ENCODE measurements at regions not wholly inside any gene's neighbourhood (a gene's known extent, or its start where the extent isn't known, plus 50 kb on each side); places are given as distances from the start of the nearest gene placed in this dataset.

DNA sequence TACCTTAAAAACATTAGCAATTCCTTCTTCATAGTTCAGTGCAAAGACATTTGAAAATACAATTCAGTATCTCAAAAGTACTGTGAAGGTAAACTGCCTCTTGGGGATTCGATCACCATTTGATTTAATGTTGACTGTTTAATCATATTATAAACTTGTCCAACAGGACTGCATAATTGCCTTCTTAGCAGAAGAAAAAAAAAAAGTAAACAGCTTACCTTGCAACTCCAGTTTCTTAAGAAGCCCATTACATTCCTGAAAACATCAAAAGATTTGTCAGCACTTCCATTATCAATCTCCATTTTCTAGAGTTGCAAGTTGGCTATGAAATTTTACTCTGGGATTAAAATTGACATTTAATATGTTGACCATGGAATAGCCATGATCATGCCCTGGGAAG, 1154.6 kb downstream of the OLFM4 start (continued):
- TF ChIP-seq, protein P1, sequence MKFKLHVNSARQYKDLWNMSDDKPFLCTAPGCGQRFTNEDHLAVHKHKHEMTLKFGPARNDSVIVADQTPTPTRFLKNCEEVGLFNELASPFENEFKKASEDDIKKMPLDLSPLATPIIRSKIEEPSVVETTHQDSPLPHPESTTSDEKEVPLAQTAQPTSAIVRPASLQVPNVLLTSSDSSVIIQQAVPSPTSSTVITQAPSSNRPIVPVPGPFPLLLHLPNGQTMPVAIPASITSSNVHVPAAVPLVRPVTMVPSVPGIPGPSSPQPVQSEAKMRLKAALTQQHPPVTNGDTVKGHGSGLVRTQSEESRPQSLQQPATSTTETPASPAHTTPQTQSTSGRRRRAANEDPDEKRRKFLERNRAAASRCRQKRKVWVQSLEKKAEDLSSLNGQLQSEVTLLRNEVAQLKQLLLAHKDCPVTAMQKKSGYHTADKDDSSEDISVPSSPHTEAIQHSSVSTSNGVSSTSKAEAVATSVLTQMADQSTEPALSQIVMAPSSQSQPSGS (IDR thresholded peaks at IDR 0.05; ENCODE audit: low read length) = no peak
- TF ChIP-seq ZNF274 (IDR thresholded peaks at IDR 0.05; ENCODE audit: borderline replicate concordance, extremely low read depth, low read length) (no peak), CREB1 (IDR thresholded peaks at IDR 0.05) (no peak), RAD21 (IDR thresholded peaks at IDR 0.05 in 1 of 2, conservative IDR thresholded peaks at IDR 0.05 in 1 of 2; ENCODE audit: low read depth in 2 of 2, low read length in 2 of 2) (no peak)
- TF ChIP-seq, protein P2, sequence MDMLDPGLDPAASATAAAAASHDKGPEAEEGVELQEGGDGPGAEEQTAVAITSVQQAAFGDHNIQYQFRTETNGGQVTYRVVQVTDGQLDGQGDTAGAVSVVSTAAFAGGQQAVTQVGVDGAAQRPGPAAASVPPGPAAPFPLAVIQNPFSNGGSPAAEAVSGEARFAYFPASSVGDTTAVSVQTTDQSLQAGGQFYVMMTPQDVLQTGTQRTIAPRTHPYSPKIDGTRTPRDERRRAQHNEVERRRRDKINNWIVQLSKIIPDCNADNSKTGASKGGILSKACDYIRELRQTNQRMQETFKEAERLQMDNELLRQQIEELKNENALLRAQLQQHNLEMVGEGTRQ (IDR thresholded peaks at IDR 0.05; ENCODE audit: low read length) = no peak

Measured in H1 (cell line).